H1 (cell line): ENCODE measurements at regions not wholly inside any gene's neighbourhood (a gene's known extent, or its start where the extent isn't known, plus 50 kb on each side); places are given as distances from the start of the nearest gene placed in this dataset.

ENCODE experiments used
- CTCF ChIA-PET: fragments of 300-600 bp; sonication (Branson Sonifier 250); formaldehyde crosslinking; loops from one replicate; lab custom pipeline; 2021; ENCODE audit not compliant: partially characterized antibody; lab: Charles Lee
- POLR2A ChIA-PET: fragments of 300-600 bp; sonication (Branson Sonifier 250); formaldehyde crosslinking; loops from one replicate; lab custom pipeline; 2021; ENCODE audit warnings: inconsistent platforms; ENCODE audit not compliant: partially characterized antibody; lab: Charles Lee
- DNase-seq, 2 experiments: peaks; one replicate each; pipeline versions ENCODE4 v3.0.0 to v3.0.0-alpha.2; 2010 to 2022; ENCODE audit warnings: low spot score in 2 of 2, low read depth in 1 of 2, mixed read lengths in 1 of 2
- FAIRE-seq: peaks from 2 replicates; lab custom pipeline; 2011; peaks lifted over from hg19 to GRCh38; lab: Jason Lieb, UNC
- H2AFZ ChIP-seq: 2 replicates; pipeline ENCODE4 v1.8.1; 2012; ENCODE audit warnings: low read length, inconsistent platforms
- H2AK5ac ChIP-seq: 2 replicates; pipeline ENCODE4 v1.6.1; 2013; ENCODE audit warnings: low read depth, low read length
- H2BK120ac ChIP-seq: replicated peaks from 2 replicates; pipeline ENCODE3; 2013; ENCODE audit warnings: low read depth, low read length, inconsistent platforms
- H2BK12ac ChIP-seq: 2 replicates; pipeline ENCODE4 v1.6.1; 2013; ENCODE audit warnings: low read depth, low read length
- H2BK15ac ChIP-seq: 2 replicates; pipeline ENCODE4 v1.6.1; 2013; ENCODE audit warnings: low read length
- H2BK20ac ChIP-seq: 2 replicates; pipeline ENCODE4 v1.6.1; 2013; ENCODE audit warnings: low read length
- H2BK5ac ChIP-seq: 2 replicates; pipeline ENCODE4 v1.6.1; 2013; ENCODE audit warnings: low read depth, low read length
- H3K14ac ChIP-seq: 2 replicates; pipeline ENCODE4 v1.6.1; 2013; ENCODE audit warnings: inconsistent platforms; ENCODE audit not compliant: insufficient read length
- H3K18ac ChIP-seq: 2 replicates; pipeline ENCODE4 v1.6.1; 2013; ENCODE audit warnings: low read length; ENCODE audit errors: extremely low read depth
- H3K23ac ChIP-seq: 2 replicates; pipeline ENCODE4 v1.6.1; 2013; ENCODE audit warnings: inconsistent platforms; ENCODE audit not compliant: insufficient read length
- H3K23me2 ChIP-seq: 2 replicates; pipeline ENCODE4 v1.6.1; 2013; ENCODE audit warnings: low read depth, low read length
- H3K27ac ChIP-seq: 2 replicates; pipeline ENCODE4 v1.6.1; 2011; ENCODE audit warnings: low read depth, low read length, inconsistent platforms
- H3K27me3 ChIP-seq, 4 experiments: replicated peaks in 1 of 4; 1 replicate in 1 of 4; 2 replicates in 3 of 4; pipeline versions ENCODE4 v1.6.1 to v1.8.1; 2011 to 2013; ENCODE audit warnings: low read length in 3 of 4, mild to moderate bottlenecking in 3 of 4, inconsistent platforms in 2 of 4, mixed read lengths in 2 of 4, moderate library complexity in 1 of 4; ENCODE audit not compliant: control insufficient read depth in 3 of 4, insufficient read depth in 3 of 4; ENCODE audit errors: extremely low read depth in 1 of 4
- H3K36me3 ChIP-seq, 4 experiments: 2 replicates each; pipeline versions ENCODE4 v1.6.1 to v1.8.1; 2011 to 2013; ENCODE audit warnings: mild to moderate bottlenecking in 4 of 4, low read length in 3 of 4, moderate library complexity in 2 of 4, control low read depth in 1 of 4, inconsistent platforms in 1 of 4; ENCODE audit not compliant: insufficient read depth in 4 of 4, control insufficient read depth in 2 of 4
- H3K4ac ChIP-seq: replicated peaks from 2 replicates; pipeline ENCODE3; 2013; ENCODE audit warnings: low read length, low read depth, mixed read lengths, inconsistent platforms; ENCODE audit not compliant: insufficient read length
- H3K4me1 ChIP-seq, 4 experiments: replicated peaks in 1 of 4; 1 replicate in 1 of 4; 2 replicates in 3 of 4; pipeline versions ENCODE4 v1.6.1 to v1.8.1; 2011 to 2013; ENCODE audit warnings: low read length in 3 of 4, inconsistent platforms in 2 of 4, mixed read lengths in 1 of 4; ENCODE audit not compliant: insufficient read depth in 4 of 4, control insufficient read depth in 3 of 4
- H3K4me2 ChIP-seq, 2 experiments: 2 replicates each; pipeline versions ENCODE4 v1.6.1 to v1.8.1; 2011 to 2013; ENCODE audit warnings: low read depth in 2 of 2, low read length in 2 of 2, control low read depth in 1 of 2, inconsistent platforms in 1 of 2, mild to moderate bottlenecking in 1 of 2; ENCODE audit not compliant: insufficient read depth in 1 of 2
- H3K4me3 ChIP-seq, 4 experiments: fragments of 200-600, 300-600 bp in 1 of 4; sonication (generic), shearing (Covaris generic), sonication (Bioruptor Twin) in 1 of 4; 2 replicates each; pipeline versions ENCODE4 v1.5.1 to v1.8.1; 2011 to 2016; ENCODE audit warnings: low read length in 4 of 4, low read depth in 3 of 4, control low read depth in 2 of 4, inconsistent platforms in 2 of 4, mild to moderate bottlenecking in 2 of 4, mixed read lengths in 1 of 4, moderate library complexity in 1 of 4; ENCODE audit not compliant: insufficient read depth in 2 of 4; ENCODE audit errors: extremely low read depth in 1 of 4
- H3K56ac ChIP-seq: replicated peaks from 2 replicates; pipeline ENCODE3; 2013; ENCODE audit warnings: low read depth, mild to moderate bottlenecking, mixed read lengths, low read length, inconsistent platforms; ENCODE audit not compliant: insufficient read length
- H3K79me1 ChIP-seq: 2 replicates; pipeline ENCODE4 v1.6.1; 2013; ENCODE audit warnings: low read depth, low read length, control low read depth
- H3K79me2 ChIP-seq, 2 experiments: 2 replicates each; pipeline versions ENCODE4 v1.6.1 to v1.8.1; 2012 to 2013; ENCODE audit warnings: low read length in 2 of 2, mild to moderate bottlenecking in 2 of 2, inconsistent platforms in 1 of 2; ENCODE audit not compliant: insufficient read depth in 2 of 2, control insufficient read depth in 1 of 2
- H3K9ac ChIP-seq, 4 experiments: replicated peaks in 1 of 4; 1 replicate in 1 of 4; 2 replicates in 3 of 4; pipeline versions ENCODE4 v1.6.1 to v1.8.1; 2011 to 2013; ENCODE audit warnings: low read depth in 3 of 4, low read length in 3 of 4, control low read depth in 2 of 4, mild to moderate bottlenecking in 2 of 4, moderate library complexity in 2 of 4, inconsistent platforms in 1 of 4; ENCODE audit errors: extremely low read depth in 1 of 4
- H3K9me3 ChIP-seq, 2 experiments: 2 replicates each; pipeline versions ENCODE4 v1.6.1 to v1.8.1; 2012 to 2013; ENCODE audit warnings: mild to moderate bottlenecking in 2 of 2, moderate library complexity in 2 of 2, control low read depth in 1 of 2, inconsistent platforms in 1 of 2, low read depth in 1 of 2, low read length in 1 of 2, mixed read lengths in 1 of 2; ENCODE audit not compliant: insufficient read depth in 2 of 2
- H4K20me1 ChIP-seq, 2 experiments: replicated peaks in 1 of 2; 2 replicates each; pipeline versions ENCODE3 to v1.8.1; 2011 to 2013; ENCODE audit warnings: inconsistent platforms in 2 of 2, low read length in 2 of 2, mild to moderate bottlenecking in 1 of 2; ENCODE audit not compliant: insufficient read depth in 2 of 2, control insufficient read depth in 1 of 2
- H4K5ac ChIP-seq: 2 replicates; pipeline ENCODE4 v1.6.1; 2013; ENCODE audit warnings: low read length, low read depth, mixed read lengths, inconsistent platforms; ENCODE audit not compliant: insufficient read length
- H4K8ac ChIP-seq: 2 replicates; pipeline ENCODE4 v1.8.0; 2013; ENCODE audit warnings: mild to moderate bottlenecking, moderate library complexity, low read length, inconsistent platforms; ENCODE audit not compliant: insufficient read depth; ENCODE audit errors: extremely low read depth
- H4K91ac ChIP-seq: replicated peaks from 2 replicates; pipeline ENCODE3; 2013; ENCODE audit warnings: low read length, mixed read lengths, inconsistent platforms; ENCODE audit not compliant: insufficient read length
- CHD2 ChIP-seq: IDR thresholded peaks from 2 replicates; pipeline ENCODE4 v1.6.1; 2012; ENCODE audit warnings: low read length, improper control_type of control experiment
- CTBP2 ChIP-seq: IDR thresholded peaks from 2 replicates; pipeline ENCODE4 v1.7.0; 2011; ENCODE audit warnings: borderline replicate concordance, mild to moderate bottlenecking, moderate library complexity, mixed read lengths, low read length; ENCODE audit not compliant: insufficient read depth, insufficient read length
- FOSL1 ChIP-seq: IDR thresholded peaks from 2 replicates; pipeline ENCODE4 v1.6.1; 2011; ENCODE audit warnings: mild to moderate bottlenecking, low read depth, low read length, moderate library complexity; ENCODE audit not compliant: insufficient read depth
- NANOG ChIP-seq: IDR thresholded peaks from 2 replicates; pipeline ENCODE4 v1.6.1; 2011; ENCODE audit warnings: low read length, low read depth, mild to moderate bottlenecking, inconsistent platforms; ENCODE audit not compliant: insufficient read depth, poor library complexity, severe bottlenecking
- RNF2 ChIP-seq: fragments of 200-900, 300-1000 bp; sonication (generic); IDR thresholded peaks from 2 replicates; pipeline ENCODE4 v1.7.1; 2016; ENCODE audit warnings: borderline replicate concordance, low read depth, mild to moderate bottlenecking, antibody characterized with exemption, low read length; ENCODE audit not compliant: poor library complexity, severe bottlenecking; ENCODE audit errors: missing control alignments
- SRF ChIP-seq: IDR thresholded peaks from 2 replicates; pipeline ENCODE4 v1.6.1; 2011; ENCODE audit warnings: mild to moderate bottlenecking, low read depth, low read length, moderate library complexity
- TAF1 ChIP-seq: IDR thresholded peaks from 2 replicates; pipeline ENCODE4 v1.6.1; 2011; ENCODE audit warnings: mild to moderate bottlenecking, low read depth, low read length
- TAF7 ChIP-seq: optimal IDR thresholded peaks from 2 replicates; pipeline ENCODE3; 2011; ENCODE audit warnings: low read depth, mild to moderate bottlenecking, inconsistent platforms, low read length, moderate library complexity, borderline replicate concordance
- TCF12 ChIP-seq: IDR thresholded peaks from 2 replicates; pipeline ENCODE4 v1.6.1; 2011; ENCODE audit warnings: low read depth, mild to moderate bottlenecking, low read length
- YY1 ChIP-seq: IDR thresholded peaks from 2 replicates; pipeline ENCODE4 v1.6.1; 2011; ENCODE audit warnings: low read depth, mild to moderate bottlenecking, low read length
- WGBS, 2 experiments: shearing (Covaris generic) in 1 of 2; methylation state at CpG; one replicate each; pipeline versions ENCODE4 v1.1.6 to v1.1.7; 2013 to 2015; ENCODE audit warnings: low lambda C conversion rate in 2 of 2, mixed read lengths in 2 of 2, inconsistent platforms in 1 of 2, low coverage in 1 of 2, missing lambda C conversion rate in 1 of 2; ENCODE audit not compliant: insufficient replicate concordance in 2 of 2, insufficient coverage in 1 of 2, insufficient read length in 1 of 2; ENCODE audit errors: extremely low coverage in 1 of 2, missing lambda C conversion rate in 1 of 2; 5-methylcytosine and 5-hydroxymethylcytosine counted together

- Histone ChIP-seq H3K4me1 (no peaks in the 10 kb centered on the region), H2AFZ (no peak overlapping the region), H4K8ac (no peak overlapping the region), H3K23me2 (no peaks in the 10 kb centered on the region), H3K18ac (no peak overlapping the region), H3K36me3 (no peaks in the 10 kb centered on the region), H3K79me1 (no peaks in the 10 kb centered on the region), H2BK12ac (no peak overlapping the region), H2BK20ac (no peak overlapping the region), H3K4me2 (no peak overlapping the region), H4K20me1 (no peaks in the 10 kb centered on the region), H3K9me3 (0 out of 4 replicates have a peak, but pooled peaks cover 0 to 3% of the 10 kb centered on the region in 2 experiments), H2BK5ac (no peak overlapping the region), H2BK120ac (no peak overlapping the region), H3K4ac (no peak overlapping the region), H3K79me2 (no peaks in the 10 kb centered on the region), H3K9ac (no peak overlapping the region), H3K56ac (no peak overlapping the region), H3K27ac (no peak overlapping the region), H2BK15ac (no peak overlapping the region), H2AK5ac (no peak overlapping the region), H4K5ac (no peak overlapping the region), H3K4me3 (no peak overlapping the region), H3K23ac (no peak overlapping the region), H4K91ac (no peak overlapping the region), H3K14ac (no peak overlapping the region), H3K27me3 (no peaks in the 10 kb centered on the region)
- whole genome bisulfite sequencing, 2 experiments: 75% methylated on average over 4 of the region's 4 CpGs; no CpG with 5 or more reads in 1 of the 2 experiments
- ChIA-PET POLR2A (no interaction called here), CTCF (interaction anchor here (0.5 to 5.8 kb wide), 12 partner anchors 9 to 546 kb away, joined by 3 to 48 read pairs (median 4); no protein-coding TSS in a partner anchor)
- no peak for DNase-seq
- no peak for TF ChIP-seq TAF1
- TF ChIP-seq FOSL1: no peak
- TF ChIP-seq SRF: no peak
- TF ChIP-seq CTBP2: no peak
- TF ChIP-seq TCF12: no peak
- no peak for TF ChIP-seq YY1
- TF ChIP-seq TAF7: no peak
- no peak for TF ChIP-seq RNF2
- TF ChIP-seq CHD2: no peak
- TF ChIP-seq NANOG: no peak
- FAIRE-seq: no peak
Measured at GRCh38 chr18:25896956-25897355, 193.5 kb downstream of the SS18 start.
